MM.1S (cell line): ENCODE measurements at regions not wholly inside any gene's neighbourhood (a gene's known extent, or its start where the extent isn't known, plus 50 kb on each side); places are given as distances from the start of the nearest gene placed in this dataset.

Experiments
- DNase-seq: peaks from one replicate; pipeline ENCODE4 v3.0.0-alpha.2; 2015
- H2AFZ ChIP-seq: fragments of 300-600 bp; sonication (generic); 2 replicates; pipeline ENCODE4 v1.6.0; 2016; ENCODE audit warnings: antibody characterized with exemption, low read length
- H3F3A ChIP-seq: fragments of 300-600 bp; sonication (generic); 2 replicates; pipeline ENCODE4 v1.6.1; 2016; ENCODE audit warnings: mild to moderate bottlenecking, antibody characterized with exemption, low read length, moderate library complexity, mixed read lengths; ENCODE audit not compliant: insufficient read depth
- H3K27ac ChIP-seq: fragments of 300-600 bp; sonication (generic); 2 replicates; pipeline ENCODE4 v1.5.1; 2016; ENCODE audit warnings: mild to moderate bottlenecking, low read length
- H3K27me3 ChIP-seq: fragments of 300-600 bp; sonication (generic); replicated peaks from 2 replicates; pipeline ENCODE4 v1.6.0; 2016; ENCODE audit warnings: low read length; ENCODE audit not compliant: insufficient read depth
- H3K36me3 ChIP-seq: fragments of 300-600 bp; sonication (generic); replicated peaks from 2 replicates; pipeline ENCODE4 v1.6.1; 2016; ENCODE audit warnings: mild to moderate bottlenecking, low read length, mixed read lengths; ENCODE audit not compliant: insufficient read depth
- H3K4me1 ChIP-seq: fragments of 300-600 bp; sonication (generic); 2 replicates; pipeline ENCODE4 v1.6.1; 2016; ENCODE audit warnings: low read length, mixed read lengths
- H3K4me2 ChIP-seq: fragments of 300-600 bp; sonication (generic); 2 replicates; pipeline ENCODE4 v1.6.0; 2016; ENCODE audit warnings: low read depth, low read length
- H3K4me3 ChIP-seq: fragments of 300-600 bp; sonication (generic); 2 replicates; pipeline ENCODE4 v1.5.1; 2016; ENCODE audit warnings: low read length, mixed read lengths
- H3K79me2 ChIP-seq: fragments of 300-600 bp; sonication (generic); 2 replicates; pipeline ENCODE4 v1.6.1; 2016; ENCODE audit warnings: mixed run types, low read length, mixed read lengths
- H3K9ac ChIP-seq: fragments of 300-600 bp; sonication (generic); 2 replicates; pipeline ENCODE4 v1.6.1; 2016; ENCODE audit warnings: low read length, mixed read lengths
- H3K9me2 ChIP-seq: fragments of 300-600 bp; sonication (generic); replicated peaks from 2 replicates; pipeline ENCODE4 v1.6.1; 2016; ENCODE audit warnings: mild to moderate bottlenecking, low read length, mixed read lengths; ENCODE audit not compliant: insufficient read depth
- H3K9me3 ChIP-seq: fragments of 300-600 bp; sonication (generic); replicated peaks from 2 replicates; pipeline ENCODE4 v1.6.1; 2016; ENCODE audit warnings: mild to moderate bottlenecking, low read length, mixed read lengths; ENCODE audit not compliant: insufficient read depth
- H4K20me1 ChIP-seq: fragments of 300-600 bp; sonication (generic); 2 replicates; pipeline ENCODE4 v1.6.1; 2016; ENCODE audit warnings: mild to moderate bottlenecking, low read length, moderate library complexity, mixed read lengths; ENCODE audit not compliant: insufficient read depth
- EZH2 ChIP-seq: fragments of 300-600 bp; sonication (generic); optimal IDR thresholded peaks from 2 replicates; pipeline ENCODE3; 2017; ENCODE audit warnings: low read depth, mild to moderate bottlenecking, antibody characterized with exemption, low read length, mixed read lengths
- EZH2phosphoT487 ChIP-seq: fragments of 300-600 bp; sonication (generic); IDR thresholded peaks from 2 replicates; pipeline ENCODE4 v1.6.1; 2018; ENCODE audit warnings: antibody characterized with exemption, low read length
- TF ChIP-seq, protein P1 (sequence below): fragments of 300-600 bp; sonication (generic); IDR thresholded peaks from 2 replicates; pipeline ENCODE4 v1.5.1; 2016; ENCODE audit warnings: antibody characterized with exemption, low read length, mixed read lengths

- Histone ChIP-seq H3K27me3 (no peaks in the 10 kb centered on the region), H3K9me3 (no peaks in the 10 kb centered on the region), H3K4me2 (no peak overlapping the region), H3K9me2 (no peaks in the 10 kb centered on the region), H2AFZ (no peak overlapping the region), H3K4me1 (no peaks in the 10 kb centered on the region), H3K79me2 (no peaks in the 10 kb centered on the region), H3K27ac (no peak overlapping the region), H3K36me3 (no peaks in the 10 kb centered on the region), H3K4me3 (no peak overlapping the region), H4K20me1 (no peaks in the 10 kb centered on the region), H3F3A (no peaks in the 10 kb centered on the region), H3K9ac (no peak overlapping the region)
- TF ChIP-seq EZH2 (no peak), EZH2phosphoT487 (no peak)
- TF ChIP-seq, protein P1, sequence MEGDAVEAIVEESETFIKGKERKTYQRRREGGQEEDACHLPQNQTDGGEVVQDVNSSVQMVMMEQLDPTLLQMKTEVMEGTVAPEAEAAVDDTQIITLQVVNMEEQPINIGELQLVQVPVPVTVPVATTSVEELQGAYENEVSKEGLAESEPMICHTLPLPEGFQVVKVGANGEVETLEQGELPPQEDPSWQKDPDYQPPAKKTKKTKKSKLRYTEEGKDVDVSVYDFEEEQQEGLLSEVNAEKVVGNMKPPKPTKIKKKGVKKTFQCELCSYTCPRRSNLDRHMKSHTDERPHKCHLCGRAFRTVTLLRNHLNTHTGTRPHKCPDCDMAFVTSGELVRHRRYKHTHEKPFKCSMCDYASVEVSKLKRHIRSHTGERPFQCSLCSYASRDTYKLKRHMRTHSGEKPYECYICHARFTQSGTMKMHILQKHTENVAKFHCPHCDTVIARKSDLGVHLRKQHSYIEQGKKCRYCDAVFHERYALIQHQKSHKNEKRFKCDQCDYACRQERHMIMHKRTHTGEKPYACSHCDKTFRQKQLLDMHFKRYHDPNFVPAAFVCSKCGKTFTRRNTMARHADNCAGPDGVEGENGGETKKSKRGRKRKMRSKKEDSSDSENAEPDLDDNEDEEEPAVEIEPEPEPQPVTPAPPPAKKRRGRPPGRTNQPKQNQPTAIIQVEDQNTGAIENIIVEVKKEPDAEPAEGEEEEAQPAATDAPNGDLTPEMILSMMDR = no peak
- DNase-seq = no peak
Measured at GRCh38 chr10:56871160-56871668, 510.2 kb upstream of the ZWINT start.

- Histone ChIP-seq H3K27me3 (no peaks in the 10 kb centered on the region), H3K9me2 (no peaks in the 10 kb centered on the region), H3K9ac (no peak overlapping the region), H3K4me3 (no peak overlapping the region), H3K36me3 (no peaks in the 10 kb centered on the region), H3F3A (no peaks in the 10 kb centered on the region), H3K79me2 (no peaks in the 10 kb centered on the region), H2AFZ (no peak overlapping the region), H3K27ac (no peak overlapping the region), H3K9me3 (no peaks in the 10 kb centered on the region), H3K4me2 (no peak overlapping the region), H4K20me1 (no peaks in the 10 kb centered on the region), H3K4me1 (no peaks in the 10 kb centered on the region)
- TF ChIP-seq EZH2phosphoT487 = no peak
- DNase-seq = no peak
Measured at GRCh38 chr10:56867236-56867635, 506.2 kb upstream of the ZWINT start.

- Histone ChIP-seq H3K27ac (no peak overlapping the region), H3K9ac (no peak overlapping the region), H3K79me2 (no peaks in the 10 kb centered on the region), H3F3A (no peaks in the 10 kb centered on the region), H3K9me2 (no peaks in the 10 kb centered on the region), H3K4me3 (no peak overlapping the region), H3K27me3 (no peaks in the 10 kb centered on the region), H3K4me2 (no peak overlapping the region), H3K4me1 (no peaks in the 10 kb centered on the region), H4K20me1 (no peaks in the 10 kb centered on the region), H3K36me3 (no peaks in the 10 kb centered on the region), H3K9me3 (no peaks in the 10 kb centered on the region), H2AFZ (no peak overlapping the region)
- no peak for DNase-seq
- TF ChIP-seq EZH2 = no peak
- TF ChIP-seq, protein P1 = no peak
- TF ChIP-seq EZH2phosphoT487 = no peak
Measured at GRCh38 chr10:56856569-56856968, 495.5 kb upstream of the ZWINT start.

DNA sequence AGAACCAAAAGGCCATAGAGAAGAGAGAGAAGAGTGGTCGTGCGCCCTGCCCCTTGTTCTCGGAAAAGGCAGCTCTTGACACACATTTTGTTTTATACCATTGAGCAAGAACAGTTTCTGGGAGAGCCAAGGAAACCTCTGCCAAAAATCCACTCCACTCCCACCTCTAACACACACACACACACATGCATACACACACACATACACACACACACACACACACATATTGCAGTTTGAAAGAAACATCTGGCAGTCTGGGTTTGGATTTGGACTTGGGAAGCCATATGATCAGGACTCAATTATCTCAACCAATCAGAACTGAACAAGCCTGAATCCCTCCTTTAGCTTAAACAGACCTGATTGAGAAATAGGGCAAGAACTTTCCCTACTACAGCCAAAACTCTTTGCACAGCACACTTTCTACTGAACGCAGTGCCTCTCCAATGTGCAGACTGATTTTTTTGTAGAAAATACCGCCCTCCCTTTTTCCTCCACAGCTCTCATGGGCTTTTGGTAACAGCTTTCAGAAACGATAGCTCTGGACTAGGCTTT is 484.0 kb upstream of the ZWINT start:
- no peak for DNase-seq
- Histone ChIP-seq H3K4me1 (no peaks in the 10 kb centered on the region), H3K36me3 (no peaks in the 10 kb centered on the region), H3K4me3 (no peak overlapping the region), H3K27me3 (no peaks in the 10 kb centered on the region), H3K9me2 (no peaks in the 10 kb centered on the region), H4K20me1 (no peaks in the 10 kb centered on the region), H3K9ac (no peak overlapping the region), H3F3A (no peaks in the 10 kb centered on the region), H3K79me2 (no peaks in the 10 kb centered on the region), H3K9me3 (no peaks in the 10 kb centered on the region), H2AFZ (no peak overlapping the region), H3K4me2 (no peak overlapping the region), H3K27ac (no peak overlapping the region)
- TF ChIP-seq EZH2 (no peak), EZH2phosphoT487 (no peak)
- TF ChIP-seq, protein P1 = no peak
